Kidney glomerular epithelial cell (primary cell): ENCODE measurements at regions not wholly inside any gene's neighbourhood (a gene's known extent, or its start where the extent isn't known, plus 50 kb on each side); places are given as distances from the start of the nearest gene placed in this dataset.

Source experiments
- DNase-seq: peaks from one replicate; lab custom pipeline; 2025; lab: John Stamatoyannopoulos, UW

DNA sequence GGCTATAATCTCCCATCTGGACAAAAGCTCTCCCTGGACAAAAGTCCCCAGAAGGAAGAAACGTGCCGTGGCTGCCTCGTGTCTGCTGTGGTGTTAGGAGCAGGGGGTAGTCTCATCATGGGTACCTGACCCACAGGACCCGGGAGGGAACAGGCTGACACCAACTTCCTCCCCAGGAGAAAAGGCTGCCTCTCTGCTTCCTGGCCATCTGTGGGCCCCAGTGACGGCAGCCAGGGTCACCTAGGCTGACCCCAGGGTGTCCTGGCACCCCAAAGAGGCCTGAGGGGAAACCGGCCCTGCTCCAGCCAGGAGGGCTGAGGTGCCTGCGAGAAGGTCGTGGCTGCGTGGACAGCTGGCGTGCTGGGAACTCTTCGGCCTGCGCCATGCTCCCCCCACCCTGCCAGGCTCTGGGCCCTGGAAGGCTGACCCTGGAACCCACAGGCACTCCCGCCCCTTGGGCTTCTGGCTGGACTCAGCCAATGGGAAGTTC lies 133.9 kb downstream of the RFLNA start:
- DNase-seq: no peak

DNA sequence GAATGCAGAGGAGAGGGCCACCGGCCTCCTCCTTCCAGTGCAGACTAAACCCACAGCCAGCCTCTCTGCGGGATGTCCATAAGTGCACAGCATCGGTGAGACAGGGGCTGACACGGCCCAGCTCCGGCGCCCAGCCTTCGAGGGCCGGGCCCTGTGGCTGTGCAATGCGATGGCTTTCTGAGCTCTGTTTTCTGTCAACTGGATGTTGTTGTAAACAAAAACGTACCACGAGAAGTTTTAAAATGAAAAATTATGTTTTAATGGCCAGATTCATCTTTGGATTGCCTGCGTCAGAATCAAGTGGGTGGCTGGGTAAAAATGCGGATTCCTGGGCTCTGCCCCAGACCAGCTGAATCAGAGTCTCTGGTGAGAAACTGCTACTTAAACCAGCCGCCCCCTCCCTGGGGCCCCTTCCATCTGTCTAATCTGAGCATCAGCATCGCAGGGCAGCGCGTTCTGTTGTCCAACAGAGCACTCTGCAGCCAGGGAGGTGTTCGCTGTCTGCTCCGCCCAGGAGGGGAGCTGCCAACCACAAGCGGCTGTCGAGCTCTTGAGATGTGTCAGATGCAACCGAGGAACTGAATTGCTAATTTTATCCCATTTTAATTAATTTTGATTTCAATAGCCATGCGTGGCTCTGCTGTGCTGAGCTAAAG lies 133.4 kb downstream of the RFLNA start:
- no peak for DNase-seq

GRCh38 chr12:124426594-124427555 lies 132.0 kb downstream of the RFLNA start:
- no peak for DNase-seq

GRCh38 chr12:124425667-124426066 lies 130.8 kb downstream of the RFLNA start:
- no peak for DNase-seq

DNA sequence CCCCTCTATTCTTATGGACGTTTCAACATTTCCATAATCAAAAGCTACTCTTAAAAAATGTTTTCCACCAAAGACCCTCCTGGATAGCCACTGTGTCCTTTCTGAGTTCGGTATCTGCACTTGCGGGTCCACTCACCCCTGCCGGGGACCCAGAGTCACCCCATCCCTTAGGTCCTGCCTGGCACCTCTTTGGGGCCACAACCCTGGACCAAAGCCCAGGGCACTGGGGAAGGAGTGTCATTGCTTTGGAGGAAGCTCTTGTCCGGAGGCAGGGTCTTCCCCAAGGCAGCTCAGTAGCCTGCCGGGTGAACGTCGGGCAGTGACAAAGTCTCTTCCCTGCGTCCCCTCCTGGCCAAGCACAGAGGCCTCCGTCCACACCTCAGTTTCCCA lies 129.6 kb downstream of the RFLNA start:
- no peak for DNase-seq

GRCh38 chr12:124423761-124424515 lies 129.0 kb downstream of the RFLNA start:
- no peak for DNase-seq

DNA sequence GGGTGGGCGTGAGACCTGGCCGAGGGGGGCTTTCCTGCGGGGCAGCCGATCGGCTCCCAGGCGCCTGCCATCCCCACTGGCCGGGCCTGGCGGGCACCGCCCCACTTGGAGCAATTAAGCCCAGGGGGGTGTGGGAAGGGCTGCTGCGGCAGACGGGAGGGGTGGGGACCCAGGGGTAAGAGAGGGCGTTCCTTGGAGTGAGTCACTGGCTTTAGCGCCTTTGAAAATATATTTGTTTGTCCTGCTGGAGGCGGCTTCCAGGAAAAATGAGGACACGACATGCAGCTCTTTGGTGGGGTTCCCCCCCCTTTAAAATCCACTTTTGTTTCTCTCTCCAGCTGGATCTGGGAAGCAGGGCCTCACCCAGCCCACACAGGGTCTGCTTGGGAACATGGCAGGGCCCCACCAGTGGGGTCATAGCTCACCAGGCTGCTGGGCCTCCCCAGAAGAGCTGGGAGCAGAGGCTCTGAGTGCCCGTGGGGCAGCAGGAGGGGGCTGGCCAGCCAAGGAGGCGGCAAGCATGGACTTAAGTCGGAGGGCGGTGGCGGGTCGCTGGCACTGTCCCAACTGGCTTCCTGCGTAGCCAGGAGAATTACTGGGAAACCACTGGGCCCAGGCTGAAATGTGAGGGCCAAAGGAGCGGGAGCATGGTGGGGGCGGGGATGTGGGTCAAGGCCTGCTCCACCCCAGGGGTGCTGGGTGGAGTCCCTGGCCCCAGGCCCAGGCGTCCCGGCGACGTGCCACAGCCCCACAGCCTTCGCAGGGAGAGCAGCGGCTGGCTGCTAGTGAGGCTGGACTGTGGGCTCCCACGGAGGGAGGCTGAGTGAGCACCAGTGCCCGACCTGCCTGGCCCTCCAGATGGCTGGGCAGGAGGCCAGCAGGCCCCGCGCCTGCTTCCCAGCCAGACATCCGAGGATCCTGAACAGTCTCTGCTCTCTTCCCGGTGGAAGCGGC lies 128.0 kb downstream of the RFLNA start:
- DNase-seq: peak; percentile 79

- peak; percentile 79 for DNase-seq
Observed at GRCh38 chr12:124422142-124422569, 127.3 kb downstream of the RFLNA start.

DNA sequence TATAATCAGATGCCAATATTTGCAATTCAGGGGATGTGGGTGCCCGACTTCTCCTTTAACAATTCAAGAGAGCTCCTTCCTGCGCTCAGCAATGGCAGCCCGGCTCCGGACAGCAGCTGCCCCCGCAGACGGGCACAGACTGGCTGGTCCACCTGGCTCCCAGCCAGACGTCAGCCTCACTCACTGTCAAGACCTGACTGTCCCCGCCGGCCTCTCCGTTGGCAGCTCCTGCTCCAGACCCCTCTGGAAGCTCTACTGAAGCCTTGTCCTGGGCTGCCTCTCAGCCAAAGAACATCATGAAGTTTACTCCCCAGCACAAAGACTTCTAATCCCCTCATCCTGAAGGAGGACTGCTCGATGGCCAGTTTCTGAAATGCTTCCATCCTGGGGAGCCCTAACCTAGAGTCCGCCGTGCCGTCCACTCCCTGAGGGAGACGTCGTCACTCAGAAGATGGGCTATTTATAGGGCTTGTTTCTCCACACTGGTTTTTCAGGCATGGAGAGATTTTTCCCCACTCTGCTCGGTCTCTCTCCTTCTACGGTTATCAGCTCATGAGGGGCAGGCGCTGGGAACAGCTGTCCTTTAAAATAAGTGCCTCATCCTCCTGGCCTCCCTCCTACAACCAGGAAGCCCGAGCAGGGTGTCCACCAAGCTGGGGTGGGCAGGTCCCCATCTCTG lies 126.2 kb downstream of the RFLNA start:
- no peak for DNase-seq

DNA sequence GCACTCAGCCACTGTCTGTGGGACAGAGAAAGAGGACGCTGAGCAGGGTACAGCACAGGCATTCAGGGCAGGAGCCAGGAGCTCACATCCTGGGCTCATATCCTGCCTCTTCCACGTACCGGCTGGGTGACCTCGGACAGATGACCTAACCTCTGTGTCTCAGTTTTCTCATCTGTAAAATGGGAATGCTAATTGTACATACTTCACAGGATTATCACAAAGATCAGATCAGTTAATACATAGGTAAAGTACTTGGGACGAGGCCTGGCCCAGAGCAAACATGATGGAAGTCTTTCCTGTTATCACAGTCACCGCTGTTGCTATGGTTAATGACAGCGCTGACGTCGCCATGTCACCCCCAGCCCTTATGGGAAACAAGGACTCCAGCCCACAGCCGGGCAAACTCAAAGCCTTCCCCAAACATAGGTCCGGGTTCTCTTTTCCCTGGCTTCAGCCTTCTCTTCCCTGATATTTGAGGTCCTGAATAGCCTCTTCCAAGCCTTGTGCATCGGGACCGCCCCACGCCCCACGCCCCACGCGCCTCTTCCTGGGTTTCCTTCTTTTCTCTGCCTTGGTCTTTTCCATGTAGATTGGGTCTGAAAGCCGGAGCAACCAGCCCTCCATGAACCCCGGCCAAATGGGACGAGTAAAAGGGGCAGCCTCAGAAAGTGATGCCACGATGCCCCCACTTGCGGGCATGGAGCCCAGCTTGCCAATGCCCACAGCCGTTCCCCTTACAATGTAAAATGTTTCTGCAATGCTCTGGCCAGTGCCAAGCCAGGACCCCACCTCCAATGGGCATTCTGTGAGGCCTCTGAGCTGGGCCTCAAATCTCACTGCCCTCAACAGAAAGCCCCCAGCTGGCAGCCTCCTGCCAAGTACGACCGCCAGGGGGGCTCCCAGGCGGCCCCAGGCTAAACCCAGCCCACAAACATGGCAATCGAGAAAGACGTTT lies 125.4 kb downstream of the RFLNA start:
- DNase-seq: no peak

GRCh38 chr12:124419292-124420040 lies 124.6 kb downstream of the RFLNA start:
- no peak for DNase-seq

- DNase-seq: no peak
Observed at GRCh38 chr12:124418791-124419190, 123.9 kb downstream of the RFLNA start.

GRCh38 chr12:124418156-124418555 lies 123.3 kb downstream of the RFLNA start:
- DNase-seq: no peak

DNA sequence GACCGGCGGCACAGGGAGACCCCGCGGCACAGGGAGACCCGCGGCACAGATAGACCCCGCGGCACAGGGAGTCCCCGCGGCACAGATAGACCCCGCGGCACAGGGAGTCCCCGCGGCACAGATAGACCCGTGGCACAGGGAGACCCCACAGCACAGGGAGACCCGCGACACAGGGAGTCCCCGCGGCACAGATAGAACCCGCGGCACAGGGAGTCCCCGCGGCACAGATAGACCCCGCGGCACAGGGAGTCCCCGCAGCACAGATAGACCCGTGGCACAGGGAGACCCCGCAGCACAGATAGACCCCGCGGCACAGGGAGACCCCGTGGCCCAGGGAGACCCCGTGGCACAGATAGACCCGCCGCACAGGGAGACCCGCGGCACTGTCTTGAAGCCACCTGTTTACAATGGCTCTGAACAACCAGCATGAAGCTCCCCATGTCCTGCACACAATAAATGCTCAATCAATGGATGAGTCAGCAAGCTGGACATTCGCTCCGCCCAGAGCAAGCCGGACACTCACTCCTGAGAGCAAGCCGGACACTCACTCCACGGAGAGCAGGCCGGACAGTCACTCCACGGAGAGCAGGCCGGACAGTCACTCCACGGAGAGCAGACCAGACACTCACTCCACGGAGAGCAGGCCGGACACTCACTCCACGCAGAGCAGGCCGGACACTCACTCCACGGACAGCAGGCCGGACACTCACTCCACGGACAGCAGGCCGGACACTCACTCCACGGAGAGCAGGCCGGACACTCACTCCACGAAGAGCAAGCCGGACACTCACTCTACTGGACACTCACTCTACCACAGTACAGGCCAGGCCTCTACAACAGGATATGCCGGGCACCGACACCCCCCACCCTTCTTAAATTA lies 121.9 kb downstream of the RFLNA start:
- no peak for DNase-seq

GRCh38 chr12:124415064-124415463 lies 120.2 kb downstream of the RFLNA start:
- DNase-seq: no peak

- DNase-seq: no peak
Observed at GRCh38 chr12:124413915-124414314, 119.0 kb downstream of the RFLNA start.

- DNase-seq: no peak
Observed at GRCh38 chr12:124413401-124413800, 118.5 kb downstream of the RFLNA start.

DNA sequence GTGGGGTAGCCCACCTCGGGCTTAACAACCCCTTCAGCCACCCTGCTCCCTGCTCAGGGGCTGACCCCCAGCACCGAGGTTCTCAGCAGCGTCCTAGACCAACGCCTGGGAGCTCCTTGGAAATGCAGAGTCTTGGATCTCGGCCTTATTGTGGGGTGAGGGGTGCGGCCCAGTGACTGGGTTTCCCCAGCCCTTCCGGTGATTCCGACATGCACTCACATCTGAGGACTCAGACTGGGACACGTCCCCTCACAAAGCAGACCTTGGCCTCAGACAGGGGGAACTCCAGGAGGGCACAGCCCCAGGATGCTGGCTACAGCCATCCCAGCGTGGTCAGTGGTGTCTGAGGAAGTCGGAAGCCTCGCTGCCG lies 117.7 kb downstream of the RFLNA start:
- no peak for DNase-seq
